Upper lobe of left lung (tissue), 6 donors: ENCODE measurements at regions not wholly inside any gene's neighbourhood (a gene's known extent, or its start where the extent isn't known, plus 50 kb on each side); places are given as distances from the start of the nearest gene placed in this dataset.

Source experiments
- ATAC-seq, 2 donors: fragments of 200-7000 bp; cut with Tn5 transposase; one replicate each; pipeline ENCODE4 v1.9.1; 2022; ENCODE audit warnings: mild to moderate bottlenecking in 2 of 2, moderate library complexity in 2 of 2; ENCODE audit not compliant: low FRiP score in 2 of 2
- DNase-seq, 2 donors: peaks; one replicate each; pipeline ENCODE4 v3.0.0-alpha.2; 2019 to 2020
- H3K27ac ChIP-seq, 4 donors: fragments of 200-600 bp; sonication (generic); one replicate each; pipeline ENCODE4 v1.5.1; 2016 to 2019
- H3K27me3 ChIP-seq, 4 donors: fragments of 200-600 bp; sonication (generic); one replicate each; pipeline ENCODE4 v1.5.1; 2017 to 2019
- H3K36me3 ChIP-seq, 4 donors: fragments of 200-600 bp; sonication (generic); one replicate each; pipeline ENCODE4 v1.5.1; 2016 to 2019
- H3K4me1 ChIP-seq, 4 donors: fragments of 200-600 bp; sonication (generic); one replicate each; pipeline ENCODE4 v1.5.1; 2018 to 2019
- H3K4me3 ChIP-seq, 4 donors: fragments of 200-600 bp; sonication (generic); one replicate each; pipeline ENCODE4 v1.5.1; 2017 to 2019; ENCODE audit warnings: mild to moderate bottlenecking in 2 of 4, moderate library complexity in 1 of 4
- H3K9me3 ChIP-seq, 4 donors: fragments of 200-600 bp; sonication (generic); one replicate each; pipeline ENCODE4 v1.5.1; 2018 to 2019
- CTCF ChIP-seq, 6 experiments: fragments of 450-650 bp in 4 of 6; fragments of 200-600 bp in 2 of 6; sonication (generic) in 2 of 6; IDR thresholded peaks; one replicate each; pipeline ENCODE4 v1.5.1; 2016 to 2019; ENCODE audit warnings: antibody characterized with exemption in 6 of 6
- EP300 ChIP-seq, 4 donors: sonication (generic); formaldehyde crosslinking; IDR thresholded peaks; one replicate each; pipeline ENCODE4 v1.5.1; 2017; ENCODE audit warnings: antibody characterized with exemption in 4 of 4, control low read depth in 2 of 4
- POLR2A ChIP-seq, 4 donors: fragments of 450-650 bp; IDR thresholded peaks; one replicate each; pipeline ENCODE4 v1.5.1; 2016 to 2017; ENCODE audit warnings: antibody characterized with exemption in 4 of 4, mild to moderate bottlenecking in 2 of 4
- POLR2AphosphoS5 ChIP-seq, 2 donors: sonication (generic); formaldehyde crosslinking; IDR thresholded peaks; one replicate each; pipeline ENCODE4 v1.5.1; 2017; ENCODE audit warnings: antibody characterized with exemption in 2 of 2
- WGBS, 2 donors: methylation state at CpG; one replicate each; pipeline ENCODE4 v1.1.5; 2017 to 2018; 5-methylcytosine and 5-hydroxymethylcytosine counted together
- donor health status: DM: no; HTN: no; CAD: no; lungs with moderate emphysema.
- donor health status: DM: no; HTN: yes; CAD: no; lungs with severe emphysema.

GRCh38 chr10:129329385-129330055 lies 137.5 kb upstream of the MGMT start:
- H3K36me3 ChIP-seq = no peaks in the 10 kb centered on the region
- no peak overlapping the region for H3K27ac ChIP-seq
- no peaks in the 10 kb centered on the region for H3K9me3 ChIP-seq
- 86 to 90% methylated on average over 17 of the region's 17 CpGs for WGBS, 2 donors
- DNase-seq = no peak
- TF ChIP-seq EP300 (IDR thresholded peaks at IDR 0.05) = no peak
- no peak for TF ChIP-seq CTCF (IDR thresholded peaks at IDR 0.05)
- no peak for TF ChIP-seq POLR2AphosphoS5 (IDR thresholded peaks at IDR 0.05)
- TF ChIP-seq POLR2A (IDR thresholded peaks at IDR 0.05) = no peak
- no peaks in the 10 kb centered on the region for H3K27me3 ChIP-seq
- no peak for ATAC-seq
- H3K4me1 ChIP-seq = no peaks in the 10 kb centered on the region
- no peak overlapping the region for H3K4me3 ChIP-seq

- Histone ChIP-seq H3K36me3 (no peaks in the 10 kb centered on the region), H3K4me3 (no peak overlapping the region), H3K4me1 (no peaks in the 10 kb centered on the region), H3K27me3 (no peaks in the 10 kb centered on the region), H3K9me3 (no peaks in the 10 kb centered on the region), H3K27ac (no peak overlapping the region)
- no peak for DNase-seq
- ATAC-seq = no peak
- 59 to 62% methylated on average over 4 of the region's 4 CpGs for WGBS, 2 donors
- TF ChIP-seq CTCF (IDR thresholded peaks at IDR 0.05) (no peak), POLR2A (IDR thresholded peaks at IDR 0.05) (no peak)
These were observed 136.8 kb upstream of the MGMT start for GRCh38 chr10:129330211-129330610.

GRCh38 chr10:129331207-129331838 lies 135.7 kb upstream of the MGMT start:
- H3K36me3 ChIP-seq = no peaks in the 10 kb centered on the region
- no peaks in the 10 kb centered on the region for H3K4me1 ChIP-seq
- no peak for TF ChIP-seq POLR2AphosphoS5 (IDR thresholded peaks at IDR 0.05)
- TF ChIP-seq POLR2A (IDR thresholded peaks at IDR 0.05) = no peak
- no peak for TF ChIP-seq EP300 (IDR thresholded peaks at IDR 0.05)
- no peak for TF ChIP-seq CTCF (IDR thresholded peaks at IDR 0.05)
- no peaks in the 10 kb centered on the region for H3K9me3 ChIP-seq
- no peak overlapping the region for H3K4me3 ChIP-seq
- ATAC-seq = no peak
- DNase-seq = no peak
- H3K27ac ChIP-seq = no peak overlapping the region
- no peaks in the 10 kb centered on the region for H3K27me3 ChIP-seq
- 50 to 67% methylated on average over 12 of the region's 12 CpGs for WGBS, 2 donors

GRCh38 chr10:129331839-129332220 lies 135.2 kb upstream of the MGMT start:
- no peaks in the 10 kb centered on the region for H3K36me3 ChIP-seq
- H3K27ac ChIP-seq = no peak overlapping the region
- no peaks in the 10 kb centered on the region for H3K4me1 ChIP-seq
- TF ChIP-seq POLR2A (IDR thresholded peaks at IDR 0.05) (no peak), EP300 (IDR thresholded peaks at IDR 0.05) (no peak), POLR2AphosphoS5 (IDR thresholded peaks at IDR 0.05) (no peak), CTCF (IDR thresholded peaks at IDR 0.05) (no peak)
- WGBS, 2 donors = 80 to 86% methylated on average over 13 of the region's 13 CpGs
- DNase-seq (no peak), ATAC-seq (no peak)
- no peak overlapping the region for H3K4me3 ChIP-seq
- H3K27me3 ChIP-seq = no peaks in the 10 kb centered on the region
- H3K9me3 ChIP-seq = no peaks in the 10 kb centered on the region

- WGBS, 2 donors = 13 to 23% methylated on average over 6 of the region's 6 CpGs
- DNase-seq = no peak
- Histone ChIP-seq H3K4me1 (no peaks in the 10 kb centered on the region), H3K36me3 (no peaks in the 10 kb centered on the region), H3K9me3 (no peaks in the 10 kb centered on the region), H3K27ac (no peak overlapping the region), H3K27me3 (no peaks in the 10 kb centered on the region), H3K4me3 (no peak overlapping the region)
- ATAC-seq = no peak
- TF ChIP-seq CTCF (IDR thresholded peaks at IDR 0.05) = peak in 1 of 6 experiments; percentile 5
- TF ChIP-seq POLR2A (IDR thresholded peaks at IDR 0.05) = no peak
These were observed 134.6 kb upstream of the MGMT start for GRCh38 chr10:129332476-129332875.
